PC-9 (cell line): ENCODE measurements at regions not wholly inside any gene's neighbourhood (a gene's known extent, or its start where the extent isn't known, plus 50 kb on each side); places are given as distances from the start of the nearest gene placed in this dataset.

ENCODE experiments used
- EZH2 ChIP-seq: fragments of 200-600 bp; sonication (generic); IDR thresholded peaks from 2 replicates; pipeline ENCODE4 v1.8.0; 2017; ENCODE audit warnings: antibody characterized with exemption, low read depth
- TF ChIP-seq, protein P1 (sequence below): fragments of 200-600 bp; sonication (generic); conservative IDR thresholded peaks from 2 replicates; pipeline ENCODE4 v1.6.1; 2017; ENCODE audit warnings: mixed run types, antibody characterized with exemption, mild to moderate bottlenecking, moderate library complexity

DNA sequence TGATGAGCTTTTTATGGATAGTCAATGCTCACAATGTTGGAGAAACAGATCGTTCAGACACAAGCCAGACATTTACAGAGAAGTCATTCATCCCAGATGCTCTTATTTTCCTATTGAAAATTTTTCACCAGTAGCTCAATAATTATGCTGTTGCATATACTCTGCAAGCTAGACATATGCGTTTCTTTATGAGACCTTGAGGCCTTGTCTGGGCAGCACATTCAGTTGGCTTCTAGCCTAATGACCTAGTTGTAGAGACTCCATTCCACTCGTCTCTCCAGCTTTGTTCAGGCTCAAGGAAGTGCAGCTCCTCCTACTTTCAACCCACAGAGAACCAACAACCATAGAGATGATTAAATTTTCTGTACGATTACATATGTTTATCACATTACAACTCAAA, 237.7 kb downstream of the MZT1 start:
- TF ChIP-seq, protein P1, sequence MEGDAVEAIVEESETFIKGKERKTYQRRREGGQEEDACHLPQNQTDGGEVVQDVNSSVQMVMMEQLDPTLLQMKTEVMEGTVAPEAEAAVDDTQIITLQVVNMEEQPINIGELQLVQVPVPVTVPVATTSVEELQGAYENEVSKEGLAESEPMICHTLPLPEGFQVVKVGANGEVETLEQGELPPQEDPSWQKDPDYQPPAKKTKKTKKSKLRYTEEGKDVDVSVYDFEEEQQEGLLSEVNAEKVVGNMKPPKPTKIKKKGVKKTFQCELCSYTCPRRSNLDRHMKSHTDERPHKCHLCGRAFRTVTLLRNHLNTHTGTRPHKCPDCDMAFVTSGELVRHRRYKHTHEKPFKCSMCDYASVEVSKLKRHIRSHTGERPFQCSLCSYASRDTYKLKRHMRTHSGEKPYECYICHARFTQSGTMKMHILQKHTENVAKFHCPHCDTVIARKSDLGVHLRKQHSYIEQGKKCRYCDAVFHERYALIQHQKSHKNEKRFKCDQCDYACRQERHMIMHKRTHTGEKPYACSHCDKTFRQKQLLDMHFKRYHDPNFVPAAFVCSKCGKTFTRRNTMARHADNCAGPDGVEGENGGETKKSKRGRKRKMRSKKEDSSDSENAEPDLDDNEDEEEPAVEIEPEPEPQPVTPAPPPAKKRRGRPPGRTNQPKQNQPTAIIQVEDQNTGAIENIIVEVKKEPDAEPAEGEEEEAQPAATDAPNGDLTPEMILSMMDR = no peak
- no peak for TF ChIP-seq EZH2
